ENCODE measurements at regions not wholly inside any gene's neighbourhood (a gene's known extent, or its start where the extent isn't known, plus 50 kb on each side); places are given as distances from the start of the nearest gene placed in this dataset.

GRCh38 chr14:96673706-96674105 is 123.5 kb upstream of the VRK1 start:
- no peak overlapping the region for H3K4me3 Mint-ChIP-seq
- H3K36me3 Mint-ChIP-seq (ENCODE audit: low read depth): no peaks in the 10 kb centered on the region
- H3K27ac Mint-ChIP-seq (ENCODE audit: unreplicated experiment): no peak overlapping the region
- DNase-seq (ENCODE audit: low read depth, low spot score): no peak
- peaks cover under 1% of the 10 kb centered on the region for H3K4me1 Mint-ChIP-seq
- no peaks in the 10 kb centered on the region for H3K9me3 Mint-ChIP-seq
- no peak for TF ChIP-seq CTCF (conservative IDR thresholded peaks at IDR 0.05)
- peaks cover 13% of the 10 kb centered on the region for H3K27me3 Mint-ChIP-seq (ENCODE audit: low read depth)

GRCh38 chr14:96674121-96674520 is 123.1 kb upstream of the VRK1 start:
- DNase-seq (ENCODE audit: low read depth, low spot score): no peak
- H3K27ac Mint-ChIP-seq (ENCODE audit: unreplicated experiment): no peak overlapping the region
- H3K4me1 Mint-ChIP-seq: no peaks in the 10 kb centered on the region
- TF ChIP-seq CTCF (conservative IDR thresholded peaks at IDR 0.05): no peak
- H3K36me3 Mint-ChIP-seq (ENCODE audit: low read depth): no peaks in the 10 kb centered on the region
- no peaks in the 10 kb centered on the region for H3K9me3 Mint-ChIP-seq
- H3K4me3 Mint-ChIP-seq: no peak overlapping the region
- peaks cover 13% of the 10 kb centered on the region for H3K27me3 Mint-ChIP-seq (ENCODE audit: low read depth)

GRCh38 chr14:96676166-96676565 is 121.0 kb upstream of the VRK1 start:
- Mint-ChIP-seq H3K27me3 (ENCODE audit: low read depth) (peaks cover 13% of the 10 kb centered on the region), H3K36me3 (ENCODE audit: low read depth) (no peaks in the 10 kb centered on the region), H3K27ac (ENCODE audit: unreplicated experiment) (no peak overlapping the region), H3K4me1 (no peaks in the 10 kb centered on the region), H3K4me3 (no peak overlapping the region), H3K9me3 (no peaks in the 10 kb centered on the region)
- no peak for DNase-seq (ENCODE audit: low read depth, low spot score)
- TF ChIP-seq CTCF (conservative IDR thresholded peaks at IDR 0.05): no peak

GRCh38 chr14:96681829-96682228 is 115.4 kb upstream of the VRK1 start:
- DNase-seq (ENCODE audit: low read depth, low spot score): no peak
- Mint-ChIP-seq H3K4me1 (no peaks in the 10 kb centered on the region), H3K36me3 (ENCODE audit: low read depth) (no peaks in the 10 kb centered on the region), H3K27me3 (ENCODE audit: low read depth) (peaks cover 6% of the 10 kb centered on the region), H3K9me3 (no peaks in the 10 kb centered on the region), H3K4me3 (no peak overlapping the region), H3K27ac (ENCODE audit: unreplicated experiment) (no peak overlapping the region)
- TF ChIP-seq CTCF (conservative IDR thresholded peaks at IDR 0.05): no peak

- Mint-ChIP-seq H3K27me3 (ENCODE audit: low read depth) (peaks cover 6% of the 10 kb centered on the region), H3K36me3 (ENCODE audit: low read depth) (no peaks in the 10 kb centered on the region), H3K4me3 (no peak overlapping the region), H3K27ac (ENCODE audit: unreplicated experiment) (no peak overlapping the region), H3K9me3 (no peaks in the 10 kb centered on the region), H3K4me1 (no peaks in the 10 kb centered on the region)
- TF ChIP-seq CTCF (conservative IDR thresholded peaks at IDR 0.05): no peak
- no peak for DNase-seq (ENCODE audit: low read depth, low spot score)
Observed at GRCh38 chr14:96682401-96682800, 114.8 kb upstream of the VRK1 start.

All from neural crest cell (in vitro differentiated cells).